ENCODE measurements at regions not wholly inside any gene's neighbourhood (a gene's known extent, or its start where the extent isn't known, plus 50 kb on each side); places are given as distances from the start of the nearest gene placed in this dataset.

GRCh38 chr15:98174841-98175240, 214.3 kb downstream of the ARRDC4 start:
- no peak for TF ChIP-seq POLR2AphosphoS5 (IDR thresholded peaks at IDR 0.05)
- Histone ChIP-seq H3K27ac (no peak overlapping the region), H3K4me3 (no peak overlapping the region), H3K9me3 (no peaks in the 10 kb centered on the region), H3K27me3 (peaks cover 34% of the 10 kb centered on the region), H3K36me3 (no peaks in the 10 kb centered on the region), H3K4me1 (no peaks in the 10 kb centered on the region)
- ATAC-seq = no peak
- 86 to 95% methylated on average over 3 of the region's 3 CpGs for WGBS, 2 donors (ENCODE audit: low coverage in 1 of 2)

DNA sequence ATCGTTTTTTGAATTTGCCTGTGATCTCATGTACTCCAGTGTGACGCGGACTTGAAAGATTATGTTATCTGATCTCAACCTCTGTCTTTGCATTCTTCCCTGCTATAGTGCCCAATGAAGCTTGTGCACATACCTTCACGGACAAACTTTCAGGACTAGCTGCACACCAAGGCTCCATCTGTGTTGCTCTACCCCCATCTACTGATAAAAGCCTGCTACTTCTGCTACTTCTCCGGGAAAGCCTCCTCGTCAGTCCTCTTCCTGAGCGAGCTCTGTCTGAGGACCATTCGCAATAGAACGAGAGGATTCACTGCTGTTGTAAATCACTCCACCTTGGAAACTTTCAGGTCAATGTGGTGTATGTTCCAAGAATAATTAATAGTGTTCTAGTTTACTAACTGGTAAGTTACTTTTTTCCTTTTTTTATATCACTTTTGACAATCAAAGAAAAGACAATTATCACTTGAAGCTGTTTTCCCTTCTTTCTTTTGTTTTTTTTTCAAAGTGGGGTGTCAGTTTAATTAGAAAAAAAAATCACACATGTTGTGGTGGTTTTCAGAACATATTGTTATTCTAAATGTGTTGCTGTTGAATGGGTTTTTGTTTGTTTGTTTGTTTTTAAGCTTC, 217.6 kb downstream of the ARRDC4 start:
- ATAC-seq = peak; percentile 70
- Histone ChIP-seq H3K27ac (no peak overlapping the region), H3K4me3 (no peak overlapping the region), H3K27me3 (peaks cover 49% of the 10 kb centered on the region), H3K9me3 (no peaks in the 10 kb centered on the region), H3K36me3 (no peaks in the 10 kb centered on the region), H3K4me1 (no peaks in the 10 kb centered on the region)
- TF ChIP-seq, protein P1, sequence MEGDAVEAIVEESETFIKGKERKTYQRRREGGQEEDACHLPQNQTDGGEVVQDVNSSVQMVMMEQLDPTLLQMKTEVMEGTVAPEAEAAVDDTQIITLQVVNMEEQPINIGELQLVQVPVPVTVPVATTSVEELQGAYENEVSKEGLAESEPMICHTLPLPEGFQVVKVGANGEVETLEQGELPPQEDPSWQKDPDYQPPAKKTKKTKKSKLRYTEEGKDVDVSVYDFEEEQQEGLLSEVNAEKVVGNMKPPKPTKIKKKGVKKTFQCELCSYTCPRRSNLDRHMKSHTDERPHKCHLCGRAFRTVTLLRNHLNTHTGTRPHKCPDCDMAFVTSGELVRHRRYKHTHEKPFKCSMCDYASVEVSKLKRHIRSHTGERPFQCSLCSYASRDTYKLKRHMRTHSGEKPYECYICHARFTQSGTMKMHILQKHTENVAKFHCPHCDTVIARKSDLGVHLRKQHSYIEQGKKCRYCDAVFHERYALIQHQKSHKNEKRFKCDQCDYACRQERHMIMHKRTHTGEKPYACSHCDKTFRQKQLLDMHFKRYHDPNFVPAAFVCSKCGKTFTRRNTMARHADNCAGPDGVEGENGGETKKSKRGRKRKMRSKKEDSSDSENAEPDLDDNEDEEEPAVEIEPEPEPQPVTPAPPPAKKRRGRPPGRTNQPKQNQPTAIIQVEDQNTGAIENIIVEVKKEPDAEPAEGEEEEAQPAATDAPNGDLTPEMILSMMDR (IDR thresholded peaks at IDR 0.05) = peak in 3 of 4 experiments; percentile 60 to 81 (median 67)
- no peak for TF ChIP-seq POLR2AphosphoS5 (IDR thresholded peaks at IDR 0.05)
- TF ChIP-seq POLR2A (IDR thresholded peaks at IDR 0.05) = no peak
- TF ChIP-seq EP300 (IDR thresholded peaks at IDR 0.05) = no peak
- 1 to 3% methylated on average over 9 of the region's 9 CpGs for WGBS, 2 donors (ENCODE audit: low coverage in 1 of 2)

- Histone ChIP-seq H3K4me3 (no peak overlapping the region), H3K27ac (no peak overlapping the region), H3K4me1 (no peaks in the 10 kb centered on the region), H3K9me3 (no peaks in the 10 kb centered on the region), H3K36me3 (no peaks in the 10 kb centered on the region), H3K27me3 (peaks cover 48% of the 10 kb centered on the region)
- no peak for ATAC-seq
- TF ChIP-seq POLR2AphosphoS5 (IDR thresholded peaks at IDR 0.05) (no peak), POLR2A (IDR thresholded peaks at IDR 0.05) (no peak), EP300 (IDR thresholded peaks at IDR 0.05) (no peak)
- TF ChIP-seq, protein P1 (IDR thresholded peaks at IDR 0.05) = no peak
- WGBS, 2 donors (ENCODE audit: low coverage in 1 of 2) = 47 to 76% methylated on average over 5 of the region's 7 CpGs
Measured at GRCh38 chr15:98178861-98179260, 218.4 kb downstream of the ARRDC4 start.

GRCh38 chr15:98187549-98187948, 227.0 kb downstream of the ARRDC4 start:
- ATAC-seq = no peak
- 89% methylated on average over 4 to 5 of the region's 7 CpGs for WGBS, 2 donors (ENCODE audit: low coverage in 1 of 2)

DNA sequence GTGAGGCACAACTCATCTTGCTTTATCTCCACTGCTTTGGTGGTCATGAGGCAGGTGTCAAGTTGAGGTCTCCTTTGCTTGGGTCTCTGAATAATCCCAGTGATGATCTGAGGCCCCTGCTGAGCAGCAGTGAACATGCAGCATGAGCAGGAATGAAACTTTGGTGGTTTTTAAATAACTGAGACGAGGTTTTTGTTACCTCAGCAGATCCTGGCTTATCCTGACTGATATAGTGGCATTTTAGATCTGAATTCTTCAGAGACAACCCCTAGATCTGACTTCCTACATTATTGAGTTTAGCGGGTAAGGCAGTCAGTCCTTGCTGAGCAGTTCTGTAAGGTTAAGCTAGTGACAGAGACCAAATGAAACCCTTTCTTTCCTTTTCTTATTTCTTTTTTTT, 230.4 kb downstream of the ARRDC4 start:
- TF ChIP-seq, protein P1 (IDR thresholded peaks at IDR 0.05) = no peak
- no peak for TF ChIP-seq POLR2AphosphoS5 (IDR thresholded peaks at IDR 0.05)
- TF ChIP-seq EP300 (IDR thresholded peaks at IDR 0.05) = no peak
- no peak for TF ChIP-seq POLR2A (IDR thresholded peaks at IDR 0.05)
- Histone ChIP-seq H3K9me3 (peaks cover 0 to 11% (median 0%) of the 10 kb centered on the region in 3 donors), H3K4me1 (no peaks in the 10 kb centered on the region), H3K4me3 (no peak overlapping the region), H3K36me3 (no peaks in the 10 kb centered on the region), H3K27me3 (peaks cover 13% of the 10 kb centered on the region), H3K27ac (no peak overlapping the region)
- 79 to 87% methylated on average over 2 of the region's 2 CpGs for whole genome bisulfite sequencing, 2 donors (ENCODE audit: low coverage in 1 of 2)
- ATAC-seq = no peak

More at GRCh38 chr15:98187549-98187948, 227.0 kb downstream of the ARRDC4 start:
- Histone ChIP-seq H3K9me3 (peaks cover 0 to 11% (median 0%) of the 10 kb centered on the region in 3 donors), H3K27me3 (peaks cover 26% of the 10 kb centered on the region), H3K4me1 (no peaks in the 10 kb centered on the region), H3K4me3 (no peak overlapping the region), H3K36me3 (no peaks in the 10 kb centered on the region), H3K27ac (no peak overlapping the region)
- no peak for TF ChIP-seq POLR2A (IDR thresholded peaks at IDR 0.05)
- no peak for TF ChIP-seq POLR2AphosphoS5 (IDR thresholded peaks at IDR 0.05)
- TF ChIP-seq, protein P1 (IDR thresholded peaks at IDR 0.05) = no peak

Measured in gastroesophageal sphincter (tissue), 4 donors.